ENCODE measurements at regions not wholly inside any gene's neighbourhood (a gene's known extent, or its start where the extent isn't known, plus 50 kb on each side); places are given as distances from the start of the nearest gene placed in this dataset.

- Histone ChIP-seq H3K9me3 (ENCODE audit: control insufficient read depth in 1 of 2, insufficient read depth in 1 of 2, low read length in 2 of 2) (no peaks in the 10 kb centered on the region), H3K4me1 (ENCODE audit: insufficient read depth, low read length) (peaks cover 21% of the 10 kb centered on the region), H3K4me3 (ENCODE audit: low read length) (no peak overlapping the region), H3K27ac (ENCODE audit: low read depth in 1 of 2, low read length in 2 of 2) (no peak overlapping the region), H3K36me3 (ENCODE audit: insufficient read depth, low read length) (no peaks in the 10 kb centered on the region), H3K27me3 (ENCODE audit: control insufficient read depth in 1 of 2, insufficient read depth in 2 of 2, low read length in 2 of 2) (no peaks in the 10 kb centered on the region)
- POLR2A ChIA-PET = no interaction called here
- no peak overlapping the region for H3K27ac Mint-ChIP-seq
- CTCF ChIA-PET = interaction anchor here (0.6 kb wide), 1 partner anchor 363 kb away, joined by 3 read pairs; no protein-coding TSS in a partner anchor
- DNase-seq = no peak
- H3K4me3 Mint-ChIP-seq = no peak overlapping the region
- no peaks in the 10 kb centered on the region for H3K9me3 Mint-ChIP-seq
- intact Hi-C loops (cut with DNase I, micrococcal nuclease) = loop anchor here in 1 of 2 experiments (10.0 kb wide), 1 partner anchor 68 kb away; no protein-coding TSS in a partner anchor
- peaks cover 14% of the 10 kb centered on the region for H3K4me1 Mint-ChIP-seq (ENCODE audit: low read depth)
- no peak for TF ChIP-seq CTCF (IDR thresholded peaks at IDR 0.05)
- H3K36me3 Mint-ChIP-seq (ENCODE audit: low read depth) = no peaks in the 10 kb centered on the region
- H3K27me3 Mint-ChIP-seq = no peaks in the 10 kb centered on the region
- ATAC-seq (ENCODE audit: poor library complexity) = no peak
Observed at GRCh38 chrX:40936827-40937226, 148.4 kb upstream of the USP9X start.

- Mint-ChIP-seq H3K36me3 (ENCODE audit: low read depth) (no peaks in the 10 kb centered on the region), H3K4me1 (ENCODE audit: low read depth) (peaks cover 7% of the 10 kb centered on the region), H3K27me3 (no peaks in the 10 kb centered on the region), H3K9me3 (no peaks in the 10 kb centered on the region), H3K27ac (no peak overlapping the region), H3K4me3 (no peak overlapping the region)
- intact Hi-C loops (cut with DNase I, micrococcal nuclease) = loop anchor here in 1 of 2 experiments (10.0 kb wide), 1 partner anchor 66 kb away; no protein-coding TSS in a partner anchor
- no peaks in the 10 kb centered on the region for H3K27me3 ChIP-seq (ENCODE audit: control insufficient read depth in 1 of 2, insufficient read depth in 2 of 2, low read length in 2 of 2)
- no peaks in the 10 kb centered on the region for H3K9me3 ChIP-seq (ENCODE audit: control insufficient read depth in 1 of 2, insufficient read depth in 1 of 2, low read length in 2 of 2)
- TF ChIP-seq CTCF (IDR thresholded peaks at IDR 0.05) = no peak
- ATAC-seq (ENCODE audit: poor library complexity) = no peak
- no peak overlapping the region for H3K4me3 ChIP-seq (ENCODE audit: low read length)
- peaks cover 9% of the 10 kb centered on the region for H3K4me1 ChIP-seq (ENCODE audit: insufficient read depth, low read length)
- no peak for DNase-seq
- no peaks in the 10 kb centered on the region for H3K36me3 ChIP-seq (ENCODE audit: insufficient read depth, low read length)
- ChIA-PET CTCF (no interaction called here), POLR2A (no interaction called here)
- no peak overlapping the region for H3K27ac ChIP-seq (ENCODE audit: low read depth in 1 of 2, low read length in 2 of 2)
Observed at GRCh38 chrX:40938423-40938822, 146.8 kb upstream of the USP9X start.

GRCh38 chrX:40943093-40943641, 142.1 kb upstream of the USP9X start:
- Mint-ChIP-seq H3K36me3 (ENCODE audit: low read depth) (no peaks in the 10 kb centered on the region), H3K27ac (no peak overlapping the region), H3K4me1 (ENCODE audit: low read depth) (no peaks in the 10 kb centered on the region), H3K4me3 (no peak overlapping the region), H3K9me3 (no peaks in the 10 kb centered on the region), H3K27me3 (no peaks in the 10 kb centered on the region)
- ATAC-seq (ENCODE audit: poor library complexity) (no peak), DNase-seq (no peak)
- no peaks in the 10 kb centered on the region for H3K36me3 ChIP-seq (ENCODE audit: insufficient read depth, low read length)
- no peak overlapping the region for H3K4me3 ChIP-seq (ENCODE audit: low read length)
- no peaks in the 10 kb centered on the region for H3K4me1 ChIP-seq (ENCODE audit: insufficient read depth, low read length)
- no peak overlapping the region for H3K27ac ChIP-seq (ENCODE audit: low read depth in 1 of 2, low read length in 2 of 2)
- TF ChIP-seq CTCF (IDR thresholded peaks at IDR 0.05) = no peak
- POLR2A ChIA-PET = no interaction called here
- H3K9me3 ChIP-seq (ENCODE audit: control insufficient read depth in 1 of 2, insufficient read depth in 1 of 2, low read length in 2 of 2) = no peaks in the 10 kb centered on the region
- intact Hi-C loops (cut with DNase I, micrococcal nuclease) = no loop called here
- H3K27me3 ChIP-seq (ENCODE audit: control insufficient read depth in 1 of 2, insufficient read depth in 2 of 2, low read length in 2 of 2) = no peaks in the 10 kb centered on the region
- CTCF ChIA-PET = interaction anchor here (0.7 kb wide), 1 partner anchor 234 kb away, joined by 3 read pairs; no protein-coding TSS in a partner anchor
